ENCODE measurements at regions not wholly inside any gene's neighbourhood (a gene's known extent, or its start where the extent isn't known, plus 50 kb on each side); places are given as distances from the start of the nearest gene placed in this dataset.

- no peaks in the 10 kb centered on the region for H3K36me3 ChIP-seq
- intact Hi-C loops (cut with DNase I; ENCODE audit: low total_unique reads), result no loop called here
- H3K9me3 ChIP-seq, result no peaks in the 10 kb centered on the region
- H3K27ac ChIP-seq, result no peak overlapping the region
- no peak for ATAC-seq
- H3K27me3 ChIP-seq, result no peaks in the 10 kb centered on the region
- no peaks in the 10 kb centered on the region for H3K4me1 ChIP-seq
- no peak for DNase-seq
- in situ Hi-C loops (cut with MboI; ENCODE audit: low sequenced_read_pairs in 4 of 4), result no loop called here
- H3K4me3 ChIP-seq, result no peak overlapping the region
- TF ChIP-seq POLR2A (IDR thresholded peaks at IDR 0.05), result no peak
- TF ChIP-seq CTCF (IDR thresholded peaks at IDR 0.05 in 4 of 5, conservative IDR thresholded peaks at IDR 0.05 in 1 of 5), result no peak
Observed at GRCh38 chr5:45057564-45057963, 248.8 kb downstream of the MRPS30 start.

GRCh38 chr5:45060724-45061123, 252.0 kb downstream of the MRPS30 start:
- Histone ChIP-seq H3K36me3 (no peaks in the 10 kb centered on the region), H3K27me3 (no peaks in the 10 kb centered on the region), H3K4me1 (no peaks in the 10 kb centered on the region), H3K9me3 (no peaks in the 10 kb centered on the region), H3K4me3 (no peak overlapping the region), H3K27ac (no peak overlapping the region)
- no peak for ATAC-seq
- no peak for DNase-seq
- TF ChIP-seq POLR2A (IDR thresholded peaks at IDR 0.05), result no peak
- no peak for TF ChIP-seq CTCF (IDR thresholded peaks at IDR 0.05 in 4 of 5, conservative IDR thresholded peaks at IDR 0.05 in 1 of 5)
- in situ Hi-C loops (cut with MboI; ENCODE audit: low sequenced_read_pairs in 4 of 4) (no loop called here), intact Hi-C loops (cut with DNase I; ENCODE audit: low total_unique reads) (no loop called here)

- no peaks in the 10 kb centered on the region for H3K36me3 ChIP-seq
- no peaks in the 10 kb centered on the region for H3K9me3 ChIP-seq
- DNase-seq (no peak), ATAC-seq (no peak)
- TF ChIP-seq POLR2A (IDR thresholded peaks at IDR 0.05), result no peak
- no peak overlapping the region for H3K27ac ChIP-seq
- no peak overlapping the region for H3K4me3 ChIP-seq
- in situ Hi-C loops (cut with MboI; ENCODE audit: low sequenced_read_pairs in 4 of 4) (no loop called here), intact Hi-C loops (cut with DNase I; ENCODE audit: low total_unique reads) (no loop called here)
- H3K4me1 ChIP-seq, result no peaks in the 10 kb centered on the region
- H3K27me3 ChIP-seq, result no peaks in the 10 kb centered on the region
Observed at GRCh38 chr5:45062044-45062443, 253.3 kb downstream of the MRPS30 start.

- no peak for TF ChIP-seq CTCF (IDR thresholded peaks at IDR 0.05 in 4 of 5, conservative IDR thresholded peaks at IDR 0.05 in 1 of 5)
- no peak for TF ChIP-seq POLR2A (IDR thresholded peaks at IDR 0.05)
- DNase-seq, result no peak
- intact Hi-C loops (cut with DNase I; ENCODE audit: low total_unique reads), result no loop called here
- no peak overlapping the region for H3K27ac ChIP-seq
- no peaks in the 10 kb centered on the region for H3K9me3 ChIP-seq
- no peak for ATAC-seq
- H3K27me3 ChIP-seq, result no peaks in the 10 kb centered on the region
- no peak overlapping the region for H3K4me3 ChIP-seq
- H3K36me3 ChIP-seq, result no peaks in the 10 kb centered on the region
- H3K4me1 ChIP-seq, result no peaks in the 10 kb centered on the region
- in situ Hi-C loops (cut with MboI; ENCODE audit: low sequenced_read_pairs in 4 of 4), result no loop called here
Observed at GRCh38 chr5:45081082-45081481, 272.3 kb downstream of the MRPS30 start.

- ATAC-seq, result no peak
- intact Hi-C loops (cut with DNase I; ENCODE audit: low total_unique reads), result no loop called here
- H3K4me3 ChIP-seq, result no peak overlapping the region
- no peaks in the 10 kb centered on the region for H3K4me1 ChIP-seq
- in situ Hi-C loops (cut with MboI; ENCODE audit: low sequenced_read_pairs in 4 of 4), result no loop called here
- DNase-seq, result no peak
- no peak for TF ChIP-seq CTCF (IDR thresholded peaks at IDR 0.05 in 4 of 5, conservative IDR thresholded peaks at IDR 0.05 in 1 of 5)
- no peak for TF ChIP-seq POLR2A (IDR thresholded peaks at IDR 0.05)
- no peaks in the 10 kb centered on the region for H3K9me3 ChIP-seq
- H3K27me3 ChIP-seq, result no peaks in the 10 kb centered on the region
- no peak overlapping the region for H3K27ac ChIP-seq
- H3K36me3 ChIP-seq, result no peaks in the 10 kb centered on the region
Observed at GRCh38 chr5:45089870-45090269, 281.1 kb downstream of the MRPS30 start.

Data from gastrocnemius medialis (tissue), 4 donors.